Stimulated activated CD8-positive, alpha-beta memory T cell treated with anti-CD3 and anti-CD28 coated beads, Interleukin-2, amount 100 ng/mL, for 1 hour (primary cell): ENCODE measurements at regions not wholly inside any gene's neighbourhood (a gene's known extent, or its start where the extent isn't known, plus 50 kb on each side); places are given as distances from the start of the nearest gene placed in this dataset.
"Not testable (repeated sequence)": the region's sequence is repeated elsewhere in the genome, so short reads cannot be mapped to it uniquely, and the experiment has no call there.

Experiments used
- DNase-seq, 2 donors: peaks; one replicate each; pipeline ENCODE4 v3.0.0-alpha.2; 2020; ENCODE audit warnings: low read depth in 2 of 2

GRCh38 chr9:126056312-126057021 is 270.2 kb upstream of the MVB12B start:
- no peak for DNase-seq

- DNase-seq = no peak
Observed at GRCh38 chr9:126057121-126057825, 269.4 kb upstream of the MVB12B start.

- DNase-seq = no peak
Observed at GRCh38 chr9:126058011-126058531, 268.6 kb upstream of the MVB12B start.

- no peak for DNase-seq
Observed at GRCh38 chr9:126058591-126058990, 268.0 kb upstream of the MVB12B start.

- no peak for DNase-seq
Observed at GRCh38 chr9:126061575-126061974, 265.1 kb upstream of the MVB12B start.

- DNase-seq = no peak
Observed at GRCh38 chr9:126062158-126062886, 264.3 kb upstream of the MVB12B start.

GRCh38 chr9:126063326-126063725 is 263.3 kb upstream of the MVB12B start:
- DNase-seq = no peak

GRCh38 chr9:126066131-126066530 is 260.5 kb upstream of the MVB12B start:
- no peak for DNase-seq

GRCh38 chr9:126067031-126067734 is 259.4 kb upstream of the MVB12B start:
- DNase-seq = no peak

- no peak for DNase-seq
Observed at GRCh38 chr9:126068534-126069230, 257.9 kb upstream of the MVB12B start.

GRCh38 chr9:126069400-126069955 is 257.2 kb upstream of the MVB12B start:
- DNase-seq = no peak

- no peak for DNase-seq
Observed at GRCh38 chr9:126070058-126070655, 256.5 kb upstream of the MVB12B start.

- DNase-seq = no peak
Observed at GRCh38 chr9:126071076-126071750, 255.4 kb upstream of the MVB12B start.

GRCh38 chr9:126077656-126078055 is 249.0 kb upstream of the MVB12B start:
- DNase-seq = not testable (repeated sequence)

- no peak for DNase-seq
Observed at GRCh38 chr9:126080641-126081040, 246.0 kb upstream of the MVB12B start.

- DNase-seq = no peak
Observed at GRCh38 chr9:126081746-126082145, 244.9 kb upstream of the MVB12B start.

- DNase-seq = no peak
Observed at GRCh38 chr9:126084008-126084407, 242.6 kb upstream of the MVB12B start.

- no peak for DNase-seq
Observed at GRCh38 chr9:126084696-126085095, 241.9 kb upstream of the MVB12B start.

- no peak for DNase-seq
Observed at GRCh38 chr9:126085170-126085569, 241.5 kb upstream of the MVB12B start.

GRCh38 chr9:126088336-126088735 is 238.3 kb upstream of the MVB12B start:
- no peak for DNase-seq
